Retinal pigment epithelial cell (primary cell): ENCODE measurements at regions not wholly inside any gene's neighbourhood (a gene's known extent, or its start where the extent isn't known, plus 50 kb on each side); places are given as distances from the start of the nearest gene placed in this dataset.

Experiments
- DNase-seq: peaks from one replicate; pipeline ENCODE4 v3.0.0-alpha.2; 2010; ENCODE audit warnings: low read depth
- H3K4me3 ChIP-seq: 2 replicates; pipeline ENCODE4 v1.5.1; 2011; ENCODE audit warnings: mild to moderate bottlenecking, low read length, control low read depth, moderate library complexity
- TF ChIP-seq, protein P1 (sequence below): conservative IDR thresholded peaks from 2 replicates; pipeline ENCODE4 v1.5.1; 2011; ENCODE audit warnings: low read depth, low read length, control low read depth, inconsistent platforms

DNA sequence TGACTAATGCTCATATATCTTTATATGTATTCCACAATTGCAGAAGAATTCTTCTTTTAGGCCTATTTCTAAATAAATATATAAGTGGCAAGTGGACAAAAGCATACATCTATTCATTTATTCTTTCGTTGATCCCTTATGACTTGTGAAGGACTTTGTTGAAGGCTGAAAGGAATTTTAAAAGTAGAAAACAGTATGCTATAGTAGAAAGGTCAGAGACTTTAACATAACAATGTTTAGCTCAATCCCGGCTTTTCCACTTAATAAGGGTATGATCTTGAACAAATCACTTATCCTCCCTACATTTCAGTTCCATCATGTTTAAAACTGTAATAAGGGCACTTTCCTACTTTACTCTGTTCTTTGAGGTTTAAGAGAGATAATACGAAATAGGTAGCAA is 672.9 kb downstream of the MECOM start:
- H3K4me3 ChIP-seq: no peak overlapping the region
- TF ChIP-seq, protein P1, sequence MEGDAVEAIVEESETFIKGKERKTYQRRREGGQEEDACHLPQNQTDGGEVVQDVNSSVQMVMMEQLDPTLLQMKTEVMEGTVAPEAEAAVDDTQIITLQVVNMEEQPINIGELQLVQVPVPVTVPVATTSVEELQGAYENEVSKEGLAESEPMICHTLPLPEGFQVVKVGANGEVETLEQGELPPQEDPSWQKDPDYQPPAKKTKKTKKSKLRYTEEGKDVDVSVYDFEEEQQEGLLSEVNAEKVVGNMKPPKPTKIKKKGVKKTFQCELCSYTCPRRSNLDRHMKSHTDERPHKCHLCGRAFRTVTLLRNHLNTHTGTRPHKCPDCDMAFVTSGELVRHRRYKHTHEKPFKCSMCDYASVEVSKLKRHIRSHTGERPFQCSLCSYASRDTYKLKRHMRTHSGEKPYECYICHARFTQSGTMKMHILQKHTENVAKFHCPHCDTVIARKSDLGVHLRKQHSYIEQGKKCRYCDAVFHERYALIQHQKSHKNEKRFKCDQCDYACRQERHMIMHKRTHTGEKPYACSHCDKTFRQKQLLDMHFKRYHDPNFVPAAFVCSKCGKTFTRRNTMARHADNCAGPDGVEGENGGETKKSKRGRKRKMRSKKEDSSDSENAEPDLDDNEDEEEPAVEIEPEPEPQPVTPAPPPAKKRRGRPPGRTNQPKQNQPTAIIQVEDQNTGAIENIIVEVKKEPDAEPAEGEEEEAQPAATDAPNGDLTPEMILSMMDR: no peak
- DNase-seq: no peak

DNA sequence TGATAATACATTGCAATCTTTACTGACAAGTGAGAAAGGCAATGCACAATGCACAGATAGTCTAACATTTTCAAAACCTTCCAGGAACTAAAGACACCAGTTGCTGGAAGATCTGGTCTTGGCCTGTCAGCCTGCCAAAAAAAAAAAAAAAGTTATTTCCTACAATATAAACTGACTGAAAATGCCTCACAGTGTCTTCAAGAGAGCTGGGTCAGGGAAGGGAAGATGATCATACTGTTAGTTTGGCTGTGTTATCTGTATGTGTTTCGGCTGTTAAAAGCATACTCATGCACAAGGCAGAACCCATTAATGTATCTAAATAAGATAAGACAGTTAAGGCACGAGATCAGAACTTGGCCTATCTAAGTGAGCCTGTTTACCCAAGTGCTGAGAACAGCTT is 673.4 kb downstream of the MECOM start:
- TF ChIP-seq, protein P1: no peak
- no peak for DNase-seq
- no peak overlapping the region for H3K4me3 ChIP-seq

DNA sequence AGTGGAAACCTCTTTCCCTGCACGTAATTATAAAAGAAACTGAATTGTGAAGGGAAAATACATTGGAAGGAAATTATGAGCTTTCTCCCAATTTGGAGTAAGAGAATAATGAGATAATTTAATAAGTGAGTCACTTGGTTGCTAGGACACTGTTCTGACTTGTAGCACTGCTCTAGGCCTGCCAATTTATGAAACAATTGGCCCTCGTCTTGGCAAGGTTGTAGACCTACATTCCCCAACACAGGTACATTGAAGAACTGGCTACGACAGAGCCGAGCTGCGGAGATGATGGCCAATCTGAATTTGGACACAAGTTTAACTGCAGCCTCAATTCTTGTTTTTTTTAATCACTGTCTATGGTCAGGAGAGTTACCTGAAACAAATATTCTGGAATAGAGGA is 674.1 kb downstream of the MECOM start:
- H3K4me3 ChIP-seq: no peak overlapping the region
- no peak for DNase-seq
- TF ChIP-seq, protein P1: no peak

DNA sequence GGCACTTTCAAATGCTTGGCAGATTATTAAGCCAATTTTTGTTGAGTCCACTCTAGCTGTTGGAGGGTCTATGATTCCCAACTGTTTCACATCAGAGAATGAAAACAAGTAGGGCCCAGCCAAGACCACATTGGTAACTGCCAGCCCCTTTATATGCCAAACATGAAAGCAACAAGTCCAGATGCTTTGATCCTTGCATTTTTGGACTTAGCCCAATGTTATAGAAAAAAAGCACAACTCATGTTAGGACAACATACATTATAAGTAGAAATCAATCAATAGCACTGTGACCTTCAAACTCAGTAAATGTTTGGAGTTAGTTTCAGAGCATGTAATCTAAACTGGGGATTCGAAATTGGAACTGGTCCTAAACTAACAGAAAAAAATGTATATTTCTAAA is 674.7 kb downstream of the MECOM start:
- DNase-seq: no peak
- H3K4me3 ChIP-seq: no peak overlapping the region
- TF ChIP-seq, protein P1: no peak

DNA sequence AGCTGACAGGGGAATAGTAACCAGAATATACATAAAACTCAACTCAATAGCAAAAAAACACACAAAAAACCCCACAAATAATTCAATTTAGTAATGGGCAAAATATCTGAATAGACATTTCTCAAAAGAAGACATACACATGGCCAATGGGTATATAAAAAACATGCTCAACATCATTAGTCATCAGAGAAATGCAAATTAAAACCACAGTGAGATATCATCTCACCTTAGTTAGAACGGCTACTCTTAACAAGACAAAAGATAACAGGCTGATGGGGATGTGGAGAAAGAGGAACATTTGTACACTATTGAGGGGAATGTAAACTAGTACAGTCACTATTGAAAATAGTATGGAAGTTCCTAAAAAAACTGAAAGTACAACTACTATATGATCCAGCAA is 678.6 kb downstream of the MECOM start:
- TF ChIP-seq, protein P1: no peak
- no peak overlapping the region for H3K4me3 ChIP-seq
- DNase-seq: no peak

DNA sequence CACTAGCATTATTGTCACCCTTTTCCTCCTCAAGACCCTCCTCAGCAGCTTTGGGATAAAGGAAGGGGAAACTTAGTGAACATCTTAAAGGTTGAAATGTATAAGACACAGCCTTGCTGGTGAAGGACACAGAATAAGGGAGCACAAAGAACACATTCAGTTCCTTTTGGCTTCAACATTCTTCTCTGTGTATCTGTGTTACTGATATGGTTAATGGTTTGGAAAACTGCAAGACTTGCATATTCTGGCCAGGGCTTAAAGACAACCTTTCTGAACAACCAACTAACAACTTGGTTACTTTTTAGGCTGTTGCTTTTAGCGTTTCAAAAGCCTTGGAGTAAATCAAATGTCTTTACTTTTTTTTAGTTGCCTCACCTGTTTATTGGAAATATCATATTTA is 680.5 kb downstream of the MECOM start:
- no peak for DNase-seq
- TF ChIP-seq, protein P1: no peak
- no peak overlapping the region for H3K4me3 ChIP-seq

DNA sequence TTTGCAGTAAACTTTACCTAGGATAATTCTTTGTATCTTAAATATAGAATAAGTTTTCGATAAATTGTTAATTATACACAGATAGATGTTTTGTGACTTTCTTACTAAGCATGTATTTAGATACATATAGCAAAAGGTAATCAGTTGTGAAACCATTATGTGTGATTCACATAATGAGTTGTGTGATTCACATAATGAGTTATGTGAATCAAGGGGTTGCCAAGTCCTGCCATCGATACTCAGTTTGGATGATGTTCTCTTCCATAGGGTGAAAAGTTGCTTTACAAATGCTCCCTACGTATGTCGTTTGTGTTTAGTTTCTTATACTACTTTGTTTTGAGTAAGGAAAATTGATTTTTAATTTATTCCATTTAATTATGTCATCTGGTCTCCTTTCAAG is 682.1 kb downstream of the MECOM start:
- DNase-seq: no peak
- TF ChIP-seq, protein P1: no peak
- no peak overlapping the region for H3K4me3 ChIP-seq
